K562 (cell line): ENCODE measurements at regions not wholly inside any gene's neighbourhood (a gene's known extent, or its start where the extent isn't known, plus 50 kb on each side); places are given as distances from the start of the nearest gene placed in this dataset.

Experiments
- CBX3 ChIP-seq, 2 experiments: IDR thresholded peaks; 1 replicate in 1 of 2; 2 replicates in 1 of 2; pipeline ENCODE4 v1.6.1; 2012; ENCODE audit warnings: inconsistent platforms in 2 of 2, low read length in 2 of 2, borderline replicate concordance in 1 of 2, control low read depth in 1 of 2
- CHD7 ChIP-seq: fragments of 200-600 bp; sonication (generic); IDR thresholded peaks from one replicate; pipeline ENCODE4 v1.6.1; 2012; ENCODE audit warnings: mild to moderate bottlenecking, low read depth, low read length, inconsistent platforms
- HNRNPUL1 ChIP-seq: fragments of 200-400 bp; formaldehyde crosslinking; IDR thresholded peaks from 2 replicates; pipeline ENCODE4 v1.6.1; 2017; ENCODE audit warnings: low read length
- MCM5 ChIP-seq: fragments of 450-650 bp; IDR thresholded peaks from 2 replicates; pipeline ENCODE4 v1.6.1; 2016; ENCODE audit warnings: low read depth
- TSC22D4 ChIP-seq: fragments of 450-650 bp; IDR thresholded peaks from 2 replicates; pipeline ENCODE4 v1.6.1; 2016; ENCODE audit warnings: missing genetic modification characterization, missing biosample characterization, control low read depth
- UBTF ChIP-seq, 2 experiments: IDR thresholded peaks; 2 replicates each; pipeline ENCODE4 v1.6.1; 2012; ENCODE audit warnings: improper control_type of control experiment in 2 of 2, low read depth in 2 of 2, low read length in 2 of 2, borderline replicate concordance in 1 of 2
- ZNF766 ChIP-seq: fragments of 200-800 bp; sonication (Bioruptor generic); conservative IDR thresholded peaks from 2 replicates; pipeline ENCODE4 v1.6.1; 2016; ENCODE audit warnings: missing genetic modification characterization, missing compliant biosample characterization

GRCh38 chr6:167761794-167762258 is 64.9 kb upstream of the AFDN start (continued):
- no peak for TF ChIP-seq UBTF (IDR thresholded peaks at IDR 0.05; ENCODE audit: borderline replicate concordance in 1 of 2, low read depth in 2 of 2, low read length in 2 of 2)
- TF ChIP-seq CHD7: no peak
- TF ChIP-seq CBX3 (IDR thresholded peaks at IDR 0.05; ENCODE audit: borderline replicate concordance in 1 of 2, low read length in 2 of 2): no peak
- TF ChIP-seq HNRNPUL1: no peak
- TF ChIP-seq MCM5: no peak
- no peak for TF ChIP-seq TSC22D4 (tag)
- TF ChIP-seq ZNF766 (CRISPR knock-in tag): no peak
